Stimulated activated naive CD8-positive, alpha-beta T cell treated with anti-CD3 and anti-CD28 coated beads, Interleukin-15, Interleukin-2, amounts not matched to agents 100 U/mL and 50 U/mL, for 24 hours (primary cell): ENCODE measurements at regions not wholly inside any gene's neighbourhood (a gene's known extent, or its start where the extent isn't known, plus 50 kb on each side); places are given as distances from the start of the nearest gene placed in this dataset.

ENCODE experiments used
- ATAC-seq: fragments of 150-1000 bp; cut with Tn5 transposase; one replicate; pipeline ENCODE4 v1.10.0; 2021
- DNase-seq: peaks from one replicate; pipeline ENCODE4 v3.0.0; 2021

DNA sequence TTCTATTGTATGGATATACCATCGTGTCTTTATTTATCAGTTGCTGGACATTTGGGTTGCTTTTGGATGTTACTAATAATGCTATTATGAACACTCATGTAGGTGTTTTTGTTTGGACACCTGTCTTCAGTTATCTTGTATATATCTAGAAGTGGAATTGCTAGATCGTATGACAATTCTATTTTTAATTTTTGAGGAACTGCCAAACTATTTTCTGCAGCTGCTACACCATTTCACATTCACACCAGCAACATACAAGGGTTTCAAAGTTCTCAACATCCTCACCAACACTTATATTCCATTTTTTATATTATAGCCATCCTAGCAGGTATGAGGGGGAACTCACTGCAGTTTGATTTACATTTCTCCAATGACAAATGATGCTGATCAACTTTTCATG, 324.6 kb downstream of the CAAP1 start:
- ATAC-seq (no peak), DNase-seq (no peak)

GRCh38 chr9:26566141-26566540, 326.5 kb downstream of the CAAP1 start:
- ATAC-seq (no peak), DNase-seq (no peak)

DNA sequence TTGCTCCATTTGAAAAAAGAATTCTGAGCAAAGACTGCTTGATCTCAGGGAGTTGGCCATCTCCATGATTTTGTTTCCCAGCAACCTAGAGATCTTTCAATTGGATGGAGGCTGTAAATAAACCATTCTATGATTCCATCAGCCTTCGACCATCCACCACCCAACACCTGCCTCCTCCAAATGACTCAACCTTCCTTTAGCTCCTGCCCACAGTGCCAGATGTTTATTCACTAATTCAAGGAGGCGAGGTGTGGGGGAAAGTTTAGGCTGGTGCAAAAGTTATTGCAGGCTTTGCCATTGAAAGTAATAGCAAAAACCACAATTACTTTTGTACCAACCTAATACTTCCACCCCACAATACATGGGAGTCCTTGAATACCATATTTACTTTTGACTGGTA, 327.5 kb downstream of the CAAP1 start:
- ATAC-seq = no peak
- DNase-seq = no peak

GRCh38 chr9:26562338-26562737, 330.3 kb downstream of the CAAP1 start:
- ATAC-seq (no peak), DNase-seq (no peak)

DNA sequence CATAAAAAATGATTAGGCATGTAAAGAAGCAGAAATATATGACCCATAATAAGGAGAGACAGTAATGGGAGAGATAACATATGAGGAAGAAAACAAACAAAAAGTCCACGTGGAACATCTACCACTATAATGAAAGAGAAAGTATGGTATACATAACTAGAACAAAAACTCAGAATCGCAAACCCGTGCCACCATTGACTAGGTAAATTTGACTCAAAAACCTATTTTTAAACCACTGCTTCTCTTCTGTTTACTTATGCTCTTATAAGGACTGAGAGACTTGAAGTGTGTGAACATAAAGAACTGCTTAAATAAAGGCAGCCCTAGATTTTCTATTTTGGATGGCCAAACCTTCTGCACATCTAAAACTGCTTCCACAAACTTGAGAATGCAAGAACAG, 330.7 kb downstream of the CAAP1 start:
- ATAC-seq = no peak
- no peak for DNase-seq

DNA sequence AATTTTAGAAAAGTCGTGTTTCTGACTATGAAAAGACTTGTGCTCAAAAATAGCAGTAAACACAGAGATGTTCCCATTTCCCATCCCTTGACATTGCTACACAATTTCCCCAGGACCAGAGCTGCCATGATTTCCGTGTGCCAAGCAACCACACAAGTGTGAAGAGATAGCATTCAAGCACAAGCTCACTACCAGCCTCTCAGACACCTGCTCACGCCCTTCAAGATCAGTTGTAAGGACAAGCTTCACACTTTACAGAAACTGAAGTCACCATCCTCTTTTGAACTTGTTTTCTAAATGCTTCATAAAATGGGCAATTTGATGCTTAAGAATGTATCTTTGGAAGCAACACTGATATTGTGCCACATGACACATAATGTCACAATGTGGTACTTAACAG, 333.1 kb downstream of the CAAP1 start:
- DNase-seq = no peak
- ATAC-seq = no peak

DNA sequence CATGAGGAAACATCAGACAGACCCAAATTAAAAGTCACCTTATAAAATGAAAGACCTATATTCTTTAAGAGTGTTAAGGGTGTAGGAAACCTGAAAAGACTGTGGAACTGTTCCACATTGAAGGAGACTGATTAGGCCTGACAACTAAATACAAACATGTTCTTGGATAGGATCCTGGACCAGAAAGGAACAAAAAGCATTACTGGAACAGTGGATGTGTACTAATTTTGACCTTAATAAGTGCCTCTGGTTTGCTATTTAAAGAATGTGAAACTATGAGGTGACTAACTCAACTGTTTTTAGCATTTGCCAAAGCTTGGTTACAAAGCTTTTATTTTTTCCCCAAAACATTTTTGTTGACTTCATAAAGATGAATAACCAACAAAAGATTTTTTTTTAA, 340.6 kb downstream of the CAAP1 start:
- ATAC-seq (no peak), DNase-seq (no peak)

- no peak for ATAC-seq
Measured at GRCh38 chr9:26551451-26551850, 341.2 kb downstream of the CAAP1 start.

DNA sequence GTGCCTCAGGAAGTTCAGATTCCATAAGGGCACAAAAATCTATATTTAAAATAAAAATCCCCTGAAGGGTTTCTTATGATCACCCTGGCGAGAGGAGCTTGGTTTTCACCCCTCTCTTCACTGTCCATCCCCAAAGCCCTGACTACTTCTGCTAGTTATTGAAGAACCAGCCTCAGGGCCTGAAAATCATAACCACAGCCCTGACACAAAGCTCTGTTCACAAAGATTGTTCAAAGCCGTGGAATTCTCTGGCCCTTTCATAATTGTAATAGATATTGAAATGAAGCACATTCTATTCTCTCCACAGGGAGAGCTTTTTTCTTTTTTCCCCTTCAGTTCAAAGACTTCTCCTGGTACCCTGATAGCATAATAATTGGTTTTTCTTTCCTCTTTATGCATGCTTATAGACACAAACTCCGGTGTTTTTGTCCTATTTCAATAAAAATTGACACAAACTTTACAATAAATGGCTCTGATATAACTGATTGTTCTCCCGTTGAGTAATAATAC, 343.8 kb downstream of the CAAP1 start:
- no peak for ATAC-seq
- DNase-seq = no peak

More at GRCh38 chr9:26551451-26551850, 341.2 kb downstream of the CAAP1 start:
- no peak for DNase-seq

DNA sequence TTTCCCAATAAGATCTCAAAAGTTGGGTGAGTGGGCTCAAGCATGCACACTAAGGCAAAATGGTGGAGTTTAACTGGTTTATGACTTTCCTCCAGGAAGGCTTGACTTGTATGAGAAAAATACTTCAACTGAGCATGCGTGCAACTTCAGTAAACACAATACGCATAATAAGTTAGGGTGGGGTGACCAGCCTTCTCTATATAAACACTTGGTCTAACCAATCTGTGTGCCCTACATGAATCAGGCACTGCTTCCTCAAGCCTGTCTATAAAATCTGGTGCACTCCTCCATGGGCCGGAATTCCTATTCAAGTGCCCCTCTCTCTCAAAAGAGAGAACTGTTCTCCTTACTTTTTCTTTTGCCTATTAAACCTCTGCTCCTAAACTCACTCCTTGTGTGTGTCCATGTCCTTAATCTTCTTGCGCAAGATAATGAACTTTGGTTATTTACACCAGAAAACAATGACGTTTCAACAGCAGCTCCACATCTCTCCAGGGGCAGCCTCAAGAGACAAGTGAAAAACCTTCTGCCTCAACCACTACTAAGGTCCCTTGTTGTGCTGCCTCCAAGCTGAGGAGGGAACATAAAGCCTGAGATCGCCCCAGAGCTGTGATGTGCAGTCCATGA, 352.6 kb downstream of the CAAP1 start:
- DNase-seq (no peak), ATAC-seq (no peak)

GRCh38 chr9:26537211-26537610, 355.4 kb downstream of the CAAP1 start:
- DNase-seq = no peak
- no peak for ATAC-seq

GRCh38 chr9:26535151-26535550, 357.5 kb downstream of the CAAP1 start:
- no peak for ATAC-seq
- DNase-seq = no peak

- DNase-seq (no peak), ATAC-seq (no peak)
Measured at GRCh38 chr9:26530841-26531240, 361.8 kb downstream of the CAAP1 start.

GRCh38 chr9:26527931-26528330, 364.7 kb downstream of the CAAP1 start:
- DNase-seq (no peak), ATAC-seq (no peak)

- no peak for DNase-seq
- no peak for ATAC-seq
Measured at GRCh38 chr9:26524267-26524666, 368.3 kb downstream of the CAAP1 start.

DNA sequence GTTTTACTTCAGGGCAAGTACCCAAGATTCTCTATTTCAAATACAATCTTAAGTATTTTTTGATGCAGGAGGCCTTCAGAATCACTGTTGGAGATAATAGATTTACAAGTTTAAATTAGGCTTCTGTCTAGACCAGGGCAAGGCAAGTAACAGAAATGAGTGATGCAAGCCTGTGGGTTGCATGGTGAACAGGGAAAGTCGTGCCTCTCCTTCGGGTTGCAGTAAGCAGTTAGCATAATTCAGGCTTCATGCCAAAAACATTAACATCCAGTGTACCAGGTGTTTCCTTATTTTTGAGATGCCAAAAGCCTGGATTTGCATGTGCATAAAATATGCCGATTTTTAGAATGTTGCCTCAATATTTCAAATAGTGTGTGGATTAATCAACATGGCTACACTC, 369.0 kb downstream of the CAAP1 start:
- ATAC-seq = no peak
- no peak for DNase-seq

- no peak for DNase-seq
- ATAC-seq = no peak
Measured at GRCh38 chr9:26520141-26520540, 372.5 kb downstream of the CAAP1 start.

DNA sequence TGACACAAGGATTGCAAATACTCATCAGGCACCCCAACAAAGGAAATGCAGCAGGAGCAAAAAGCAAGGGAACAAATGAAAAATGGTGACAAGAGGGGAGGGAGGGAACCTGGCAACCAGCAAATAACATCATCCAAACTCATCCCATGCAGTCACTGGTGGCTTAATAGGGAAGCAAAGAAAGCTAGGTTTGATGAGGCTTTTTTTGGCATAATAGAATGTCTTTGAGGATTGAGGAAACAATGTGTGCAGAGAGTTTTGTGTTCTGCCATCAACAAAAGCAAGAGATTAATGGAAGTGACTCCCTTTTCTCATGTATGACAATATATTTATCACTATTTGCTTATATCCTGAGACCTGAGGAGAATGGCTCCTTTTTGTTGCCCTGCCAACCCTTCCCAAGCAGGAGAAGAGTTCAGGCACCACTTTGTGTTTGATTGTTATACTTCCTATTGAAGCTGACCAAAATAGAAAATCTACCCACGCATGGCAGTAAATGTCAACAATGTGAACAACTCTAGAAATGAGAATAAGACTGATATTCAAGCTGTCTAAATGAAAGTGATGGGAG, 375.7 kb downstream of the CAAP1 start:
- ATAC-seq = no peak
- DNase-seq = no peak

DNA sequence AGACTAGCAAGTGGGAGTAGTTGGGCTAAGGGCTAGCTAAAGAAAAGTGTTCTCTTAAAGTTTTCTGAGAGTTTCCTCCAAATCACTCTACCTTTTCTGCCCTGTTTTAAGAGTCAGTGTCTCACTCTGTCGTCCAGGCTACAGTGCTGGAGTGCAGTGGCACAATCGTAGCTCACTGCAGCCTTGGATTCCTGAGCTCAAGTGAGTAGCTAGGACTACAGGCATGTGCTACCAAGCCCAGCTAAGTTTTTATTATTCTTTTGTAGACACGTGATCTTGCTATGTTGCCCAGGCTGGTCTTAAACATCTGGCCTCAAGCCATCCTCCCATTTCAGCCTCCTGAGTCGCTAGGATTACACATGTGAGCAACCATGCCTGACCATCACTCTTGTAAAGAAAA, 378.9 kb downstream of the CAAP1 start:
- ATAC-seq = no peak
- no peak for DNase-seq

DNA sequence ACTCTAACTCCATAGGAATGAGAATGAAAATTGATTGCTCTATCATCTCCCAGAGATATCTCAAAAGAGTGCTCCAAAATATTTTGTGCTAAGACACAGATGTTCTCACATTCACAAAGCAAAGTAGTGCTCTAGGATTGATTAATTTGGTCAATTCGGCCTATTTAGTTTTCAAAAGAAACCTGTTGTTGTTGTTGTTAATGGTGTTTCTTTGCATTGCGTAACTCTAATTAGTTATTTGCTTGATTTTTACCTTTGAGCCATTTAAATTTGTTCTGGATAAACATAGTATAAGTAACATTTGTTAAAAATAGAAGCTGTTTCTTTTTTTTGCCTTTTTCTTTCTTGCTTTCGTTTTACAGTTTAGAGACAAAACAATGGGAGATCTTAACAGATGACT, 382.5 kb downstream of the CAAP1 start:
- no peak for ATAC-seq
- DNase-seq = no peak

DNA sequence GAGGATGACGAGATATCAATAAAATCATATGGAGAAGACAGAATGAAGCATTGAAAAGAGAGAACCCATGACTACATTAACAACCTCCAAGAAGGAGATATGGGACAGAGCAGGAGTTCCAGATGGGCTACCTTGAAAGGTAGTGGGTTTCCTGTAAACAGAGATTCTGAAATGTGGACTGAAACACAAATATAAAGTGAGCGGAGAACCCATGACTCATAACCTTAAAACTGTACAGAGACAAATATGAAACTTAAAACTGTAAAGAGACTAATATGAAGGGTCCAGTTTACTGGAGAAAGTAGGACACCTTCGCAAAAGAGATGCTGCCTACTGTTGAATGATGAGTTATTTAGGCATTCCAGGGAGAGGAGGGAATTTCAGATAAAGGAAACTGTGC, 383.7 kb downstream of the CAAP1 start:
- DNase-seq (no peak), ATAC-seq (no peak)

DNA sequence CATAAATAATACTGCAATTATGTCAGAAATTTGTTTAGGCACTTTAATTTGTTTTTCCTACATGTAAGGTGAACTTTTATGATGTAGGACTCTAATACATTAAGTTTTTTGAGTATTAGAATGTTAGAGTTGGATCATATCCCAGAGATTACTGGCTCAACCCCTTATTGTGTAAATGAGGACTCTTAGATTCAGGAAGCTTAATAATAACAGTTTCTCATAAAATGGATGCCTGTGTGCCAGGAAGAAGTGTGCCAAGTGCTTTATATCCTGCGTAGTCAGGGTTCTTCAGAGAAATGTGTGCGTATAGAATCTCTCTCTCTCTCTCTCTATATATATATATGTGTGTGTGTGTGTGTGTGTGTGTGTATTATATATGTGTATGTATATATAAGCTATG, 388.5 kb downstream of the CAAP1 start:
- DNase-seq (no peak), ATAC-seq (no peak)

DNA sequence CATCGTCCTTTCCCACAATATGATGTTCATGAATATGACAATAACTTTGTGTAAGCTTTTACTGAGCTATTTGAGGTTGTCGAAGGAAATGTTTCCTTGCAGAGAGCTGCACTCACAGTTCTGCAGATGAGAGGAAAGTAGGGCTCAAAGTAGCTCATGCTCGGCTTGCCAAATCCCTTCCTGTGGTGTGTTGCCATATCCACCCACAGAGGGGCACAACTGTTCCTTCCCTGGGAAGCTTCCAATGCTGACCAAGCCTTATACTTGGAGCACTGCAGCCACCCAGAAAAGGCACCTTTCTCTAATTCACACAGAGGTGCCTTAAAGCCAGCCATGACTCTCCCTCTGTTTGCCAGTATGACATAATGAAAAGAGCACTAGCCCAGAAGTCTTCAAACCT, 390.3 kb downstream of the CAAP1 start:
- ATAC-seq (no peak), DNase-seq (no peak)

- ATAC-seq (no peak), DNase-seq (no peak)
Measured at GRCh38 chr9:26500471-26500870, 392.1 kb downstream of the CAAP1 start.
